OCI-LY7 (cell line): ENCODE measurements at regions not wholly inside any gene's neighbourhood (a gene's known extent, or its start where the extent isn't known, plus 50 kb on each side); places are given as distances from the start of the nearest gene placed in this dataset.

Experiments
- BruUV-seq: library from RNA; stranded (reverse); fragments of 400-500 nt; replicated peaks from 2 replicates; lab custom pipeline; 2021; lab: Mats Ljungman, UMichigan
- CTCF ChIA-PET: fragments of 300-600 bp; sonication (Branson Sonifier 250); formaldehyde crosslinking; loops from one replicate; lab custom pipeline; 2022; ENCODE audit warnings: antibody characterized with exemption; ENCODE audit not compliant: unreplicated experiment; lab: Charles Lee
- POLR2A ChIA-PET: fragments of 300-600 bp; sonication (Branson Sonifier 250); formaldehyde crosslinking; loops from one replicate; lab custom pipeline; 2022; ENCODE audit warnings: antibody characterized with exemption; lab: Charles Lee
- DNase-seq: peaks from one replicate; pipeline ENCODE4 v3.0.0-alpha.2; 2015; ENCODE audit warnings: low spot score
- H2AFZ ChIP-seq: fragments of 200-600 bp; sonication (generic), shearing (Covaris generic); 2 replicates; pipeline ENCODE4 v1.6.1; 2014; ENCODE audit warnings: mild to moderate bottlenecking, antibody characterized with exemption, low read length, moderate library complexity
- H3K27ac ChIP-seq: fragments of 200-600 bp; sonication (generic); 2 replicates; pipeline ENCODE4 v1.5.1; 2014; ENCODE audit warnings: mixed run types, low read depth, mild to moderate bottlenecking, moderate library complexity, low read length, inconsistent platforms; ENCODE audit not compliant: poor library complexity, severe bottlenecking
- H3K36me3 ChIP-seq: fragments of 200-600 bp; sonication (generic); 2 replicates; pipeline ENCODE4 v1.6.1; 2014; ENCODE audit warnings: mild to moderate bottlenecking, antibody characterized with exemption, low read length, moderate library complexity, mixed read lengths; ENCODE audit not compliant: insufficient read depth
- H3K4me1 ChIP-seq: fragments of 200-600 bp; sonication (generic); 2 replicates; pipeline ENCODE4 v1.5.1; 2014; ENCODE audit warnings: mild to moderate bottlenecking, low read length; ENCODE audit not compliant: insufficient read depth, poor library complexity, severe bottlenecking
- H3K4me2 ChIP-seq: fragments of 200-600 bp; sonication (generic); 2 replicates; pipeline ENCODE4 v1.6.1; 2014; ENCODE audit warnings: mild to moderate bottlenecking, low read length
- H3K4me3 ChIP-seq: fragments of 200-600 bp; sonication (generic); 2 replicates; pipeline ENCODE4 v1.5.1; 2014; ENCODE audit warnings: mild to moderate bottlenecking, low read depth, low read length; ENCODE audit not compliant: poor library complexity, severe bottlenecking
- H3K79me2 ChIP-seq: fragments of 200-600 bp; sonication (generic); 2 replicates; pipeline ENCODE4 v1.6.1; 2016; ENCODE audit warnings: low read depth, mild to moderate bottlenecking, low read length, moderate library complexity, mixed read lengths; ENCODE audit not compliant: insufficient read depth
- H3K9me2 ChIP-seq: fragments of 200-600 bp; sonication (generic); 2 replicates; pipeline ENCODE4 v1.6.1; 2016; ENCODE audit warnings: mild to moderate bottlenecking, low read length, mixed read lengths; ENCODE audit not compliant: insufficient read depth
- H3K9me3 ChIP-seq: fragments of 200-600 bp; sonication (generic); 2 replicates; pipeline ENCODE4 v1.6.1; 2014; ENCODE audit warnings: mild to moderate bottlenecking, mixed run types, low read length, mixed read lengths
- H4K20me1 ChIP-seq: fragments of 200-600 bp; sonication (generic); 2 replicates; pipeline ENCODE4 v1.6.1; 2014; ENCODE audit warnings: mild to moderate bottlenecking, antibody characterized with exemption, low read length, moderate library complexity, mixed read lengths; ENCODE audit not compliant: insufficient read depth
- EZH2phosphoT487 ChIP-seq: fragments of 200-600 bp; sonication (generic); IDR thresholded peaks from 2 replicates; pipeline ENCODE4 v1.6.1; 2018; ENCODE audit warnings: low read depth, borderline replicate concordance, mild to moderate bottlenecking, mixed run types, antibody characterized with exemption, low read length, moderate library complexity, mixed read lengths
- intact Hi-C: fragments of 100-400 bp; cut with micrococcal nuclease; formaldehyde crosslinking; loops from one replicate; pipeline ENCODE4 v1.10.0; 2022; ENCODE audit not compliant: unreplicated experiment
- TF ChIP-seq, protein P1 (sequence below): fragments of 200-600 bp; sonication (generic); conservative IDR thresholded peaks from 2 replicates; pipeline ENCODE4 v1.5.1; 2014; ENCODE audit warnings: mild to moderate bottlenecking, antibody characterized with exemption, low read length, moderate library complexity, mixed read lengths

- no peaks in the 10 kb centered on the region for H3K79me2 ChIP-seq
- no peaks in the 10 kb centered on the region for H3K9me3 ChIP-seq
- H3K4me3 ChIP-seq, result no peak overlapping the region
- H3K27ac ChIP-seq, result no peak overlapping the region
- no peaks in the 10 kb centered on the region for H3K36me3 ChIP-seq
- DNase-seq, result no peak
- H4K20me1 ChIP-seq, result no peaks in the 10 kb centered on the region
- H3K4me1 ChIP-seq, result no peaks in the 10 kb centered on the region
- no TSS peak for BruUV-seq
- intact Hi-C loops, result no loop called here
- ChIA-PET POLR2A (no interaction called here), CTCF (no interaction called here)
- H3K9me2 ChIP-seq, result no peaks in the 10 kb centered on the region
- TF ChIP-seq, protein P1, sequence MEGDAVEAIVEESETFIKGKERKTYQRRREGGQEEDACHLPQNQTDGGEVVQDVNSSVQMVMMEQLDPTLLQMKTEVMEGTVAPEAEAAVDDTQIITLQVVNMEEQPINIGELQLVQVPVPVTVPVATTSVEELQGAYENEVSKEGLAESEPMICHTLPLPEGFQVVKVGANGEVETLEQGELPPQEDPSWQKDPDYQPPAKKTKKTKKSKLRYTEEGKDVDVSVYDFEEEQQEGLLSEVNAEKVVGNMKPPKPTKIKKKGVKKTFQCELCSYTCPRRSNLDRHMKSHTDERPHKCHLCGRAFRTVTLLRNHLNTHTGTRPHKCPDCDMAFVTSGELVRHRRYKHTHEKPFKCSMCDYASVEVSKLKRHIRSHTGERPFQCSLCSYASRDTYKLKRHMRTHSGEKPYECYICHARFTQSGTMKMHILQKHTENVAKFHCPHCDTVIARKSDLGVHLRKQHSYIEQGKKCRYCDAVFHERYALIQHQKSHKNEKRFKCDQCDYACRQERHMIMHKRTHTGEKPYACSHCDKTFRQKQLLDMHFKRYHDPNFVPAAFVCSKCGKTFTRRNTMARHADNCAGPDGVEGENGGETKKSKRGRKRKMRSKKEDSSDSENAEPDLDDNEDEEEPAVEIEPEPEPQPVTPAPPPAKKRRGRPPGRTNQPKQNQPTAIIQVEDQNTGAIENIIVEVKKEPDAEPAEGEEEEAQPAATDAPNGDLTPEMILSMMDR, result no peak
- TF ChIP-seq EZH2phosphoT487, result no peak
- H2AFZ ChIP-seq, result no peak overlapping the region
- H3K4me2 ChIP-seq, result no peak overlapping the region
These were observed 435.6 kb upstream of the GYPC start for GRCh38 chr2:126220331-126220730.

DNA sequence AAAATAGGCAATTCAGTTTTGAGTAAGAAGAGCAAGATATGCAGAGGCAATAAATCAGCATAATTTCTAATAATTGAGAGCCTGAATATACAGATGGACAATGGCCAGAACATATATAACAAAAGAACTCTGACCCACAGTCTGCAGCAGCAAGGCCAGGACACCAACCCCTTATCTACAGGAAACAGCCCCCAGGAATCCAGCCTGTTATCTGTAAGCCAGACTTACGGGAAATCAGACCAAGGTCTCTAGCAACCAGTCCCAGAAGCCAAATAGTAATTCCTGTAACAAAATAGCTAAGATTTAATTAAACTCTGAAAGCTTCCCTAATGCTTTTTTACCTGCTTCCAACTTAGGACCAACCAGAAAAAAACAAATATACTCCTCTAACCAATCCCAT is 434.5 kb upstream of the GYPC start:
- Histone ChIP-seq H4K20me1 (no peaks in the 10 kb centered on the region), H3K9me2 (no peaks in the 10 kb centered on the region), H3K4me2 (no peak overlapping the region), H3K36me3 (no peaks in the 10 kb centered on the region), H3K9me3 (no peaks in the 10 kb centered on the region), H3K4me3 (no peak overlapping the region), H3K27ac (no peak overlapping the region), H3K79me2 (no peaks in the 10 kb centered on the region), H2AFZ (no peak overlapping the region), H3K4me1 (no peaks in the 10 kb centered on the region)
- ChIA-PET POLR2A (no interaction called here), CTCF (no interaction called here)
- BruUV-seq, result no TSS peak
- no peak for DNase-seq
- intact Hi-C loops, result no loop called here
- no peak for TF ChIP-seq EZH2phosphoT487
- TF ChIP-seq, protein P1, result no peak

GRCh38 chr2:126222278-126222677 is 433.7 kb upstream of the GYPC start:
- Histone ChIP-seq H3K9me2 (no peaks in the 10 kb centered on the region), H4K20me1 (no peaks in the 10 kb centered on the region), H3K27ac (no peak overlapping the region), H2AFZ (no peak overlapping the region), H3K9me3 (no peaks in the 10 kb centered on the region), H3K4me1 (no peaks in the 10 kb centered on the region), H3K4me3 (no peak overlapping the region), H3K36me3 (no peaks in the 10 kb centered on the region), H3K79me2 (no peaks in the 10 kb centered on the region), H3K4me2 (no peak overlapping the region)
- no peak for TF ChIP-seq EZH2phosphoT487
- intact Hi-C loops, result no loop called here
- ChIA-PET POLR2A (no interaction called here), CTCF (no interaction called here)
- no peak for DNase-seq
- no TSS peak for BruUV-seq
